ENCODE measurements at regions not wholly inside any gene's neighbourhood (a gene's known extent, or its start where the extent isn't known, plus 50 kb on each side); places are given as distances from the start of the nearest gene placed in this dataset.
"Not testable (repeated sequence)": the region's sequence is repeated elsewhere in the genome, so short reads cannot be mapped to it uniquely, and the experiment has no call there.

DNA sequence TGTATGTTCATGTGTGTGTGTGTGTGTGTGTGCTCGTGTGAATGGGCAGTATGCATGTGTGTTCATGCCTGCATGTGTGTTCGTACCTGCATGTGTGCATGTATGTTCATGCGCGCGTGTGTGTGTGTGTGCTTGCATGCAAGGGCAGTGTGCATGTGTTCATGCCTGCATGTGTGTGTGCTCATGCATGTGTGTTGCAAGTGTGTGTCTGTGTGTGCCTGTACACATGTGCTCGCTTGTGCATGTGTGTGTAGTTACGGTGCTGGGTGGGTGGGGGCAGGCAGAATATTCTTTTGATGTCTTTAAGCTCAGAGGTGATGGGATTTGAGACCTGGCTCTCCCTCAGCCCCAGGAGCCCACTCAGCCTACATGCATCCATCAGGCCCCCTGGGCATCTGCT is 822.1 kb downstream of the BRD1 start:
- Mint-ChIP-seq H3K9me3 (peaks cover 13 to 14% of the 10 kb centered on the region in 2 donors), H3K4me3 (no peak overlapping the region), H3K27me3 (no peaks in the 10 kb centered on the region), H3K4me1 (no peaks in the 10 kb centered on the region), H3K36me3 (no peaks in the 10 kb centered on the region), H3K27ac (no peak overlapping the region)
- DNase-seq (no peak), ATAC-seq (replicated peaks) (no peak)

DNA sequence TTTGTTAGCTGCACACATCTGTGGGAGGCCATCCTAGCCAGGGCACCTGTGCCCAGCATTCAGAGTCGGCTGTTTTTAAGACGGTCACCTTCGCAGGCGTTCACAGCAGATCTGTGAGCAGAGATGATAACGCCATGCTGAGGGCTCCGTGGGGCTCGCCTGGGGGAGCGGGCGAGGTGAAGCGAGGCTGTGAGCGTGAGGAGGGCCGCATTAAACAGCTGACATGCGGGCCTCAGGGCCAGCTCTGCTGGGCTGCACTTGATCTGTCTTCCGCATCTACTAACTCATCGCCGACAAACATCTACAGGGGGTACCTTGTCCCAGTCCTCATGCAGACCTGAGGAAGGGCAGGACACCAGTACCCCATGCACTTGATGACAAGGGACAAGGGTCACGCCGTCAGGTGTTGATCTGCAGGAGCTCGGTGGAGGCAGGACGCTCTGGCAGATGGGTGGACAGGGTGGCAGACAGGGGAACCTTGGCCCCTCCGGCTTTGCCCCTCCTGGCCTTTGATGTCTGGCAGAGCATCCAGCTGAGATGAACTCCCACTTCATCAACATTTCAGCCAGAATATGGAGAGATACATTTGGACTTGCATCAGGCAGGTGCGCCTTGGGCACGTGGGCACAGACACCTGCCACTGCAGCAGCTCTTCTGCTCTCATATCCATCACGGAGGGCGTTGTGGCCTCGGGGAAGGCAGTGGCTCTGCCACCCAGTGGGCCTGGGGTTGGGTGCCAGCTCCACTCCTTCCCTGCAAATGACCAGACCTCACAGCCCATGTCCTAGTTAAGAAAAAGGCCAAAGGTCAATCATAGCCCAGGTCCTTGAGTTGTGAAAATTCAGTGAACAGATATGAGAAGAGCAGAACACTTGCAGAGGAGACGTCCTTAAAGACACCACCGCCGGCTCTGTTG is 822.9 kb downstream of the BRD1 start:
- Mint-ChIP-seq H3K9me3 (peaks cover 18 to 21% of the 10 kb centered on the region in 2 donors), H3K27ac (no peak overlapping the region), H3K4me1 (no peaks in the 10 kb centered on the region), H3K4me3 (no peak overlapping the region), H3K27me3 (no peaks in the 10 kb centered on the region), H3K36me3 (no peaks in the 10 kb centered on the region)
- ATAC-seq (replicated peaks) (no peak), DNase-seq (no peak)

DNA sequence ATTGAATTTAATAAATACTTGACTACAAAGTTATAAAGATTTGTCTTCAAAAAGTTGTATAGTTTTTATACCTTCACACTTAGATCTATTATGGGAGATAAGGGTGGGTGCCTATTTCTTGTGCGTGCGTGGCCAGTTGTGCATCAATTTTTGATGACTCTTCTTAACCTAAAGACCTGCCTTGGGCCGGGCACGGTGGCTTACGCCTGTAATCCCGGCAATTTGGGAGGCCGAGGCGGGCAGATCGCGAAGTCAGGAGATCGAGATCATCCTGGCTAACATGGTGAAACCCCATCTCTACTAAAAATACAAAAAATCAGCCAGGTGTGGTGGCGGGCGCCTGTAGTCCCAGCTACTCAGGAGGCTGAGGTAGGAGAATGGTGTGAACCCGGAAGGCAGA is 830.1 kb downstream of the BRD1 start:
- not testable (repeated sequence) for H3K4me3 Mint-ChIP-seq; ATAC-seq (replicated peaks)

DNA sequence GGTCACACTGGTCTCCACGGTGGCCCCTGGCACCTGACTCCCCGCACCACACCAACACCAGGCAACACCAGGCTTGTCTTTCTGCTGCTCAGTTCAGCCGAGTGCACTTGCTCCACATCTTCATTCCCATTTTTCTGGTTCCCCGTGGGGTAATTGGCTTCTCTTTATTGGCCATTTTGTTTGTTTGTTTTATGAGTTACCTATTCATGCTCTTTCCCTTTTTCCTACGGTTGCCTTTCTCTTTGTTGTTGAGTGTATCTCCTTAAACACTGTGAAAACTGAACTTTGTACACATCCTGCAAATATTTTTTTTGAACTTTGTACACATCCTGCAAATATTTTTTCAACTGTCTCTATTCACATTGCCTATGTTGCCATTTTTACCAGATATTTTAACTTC is 834.0 kb downstream of the BRD1 start:
- ATAC-seq (replicated peaks) (no peak), DNase-seq (no peak)
- Mint-ChIP-seq H3K36me3 (peaks cover 0 to 3% of the 10 kb centered on the region in 2 donors), H3K9me3 (peaks cover 8 to 9% of the 10 kb centered on the region in 2 donors), H3K4me3 (no peak overlapping the region), H3K4me1 (no peaks in the 10 kb centered on the region), H3K27me3 (peaks cover 11 to 13% of the 10 kb centered on the region in 2 donors), H3K27ac (no peak overlapping the region)

More for the DNA sequence above, 830.1 kb downstream of the BRD1 start:
- H3K9me3 Mint-ChIP-seq, result peaks cover 19 to 21% of the 10 kb centered on the region in 2 donors
- not testable (repeated sequence) for H3K36me3 Mint-ChIP-seq, H3K4me1 Mint-ChIP-seq, DNase-seq, H3K27ac Mint-ChIP-seq
- H3K27me3 Mint-ChIP-seq, result peaks cover 0 to 13% of the 10 kb centered on the region in 2 donors

DNA sequence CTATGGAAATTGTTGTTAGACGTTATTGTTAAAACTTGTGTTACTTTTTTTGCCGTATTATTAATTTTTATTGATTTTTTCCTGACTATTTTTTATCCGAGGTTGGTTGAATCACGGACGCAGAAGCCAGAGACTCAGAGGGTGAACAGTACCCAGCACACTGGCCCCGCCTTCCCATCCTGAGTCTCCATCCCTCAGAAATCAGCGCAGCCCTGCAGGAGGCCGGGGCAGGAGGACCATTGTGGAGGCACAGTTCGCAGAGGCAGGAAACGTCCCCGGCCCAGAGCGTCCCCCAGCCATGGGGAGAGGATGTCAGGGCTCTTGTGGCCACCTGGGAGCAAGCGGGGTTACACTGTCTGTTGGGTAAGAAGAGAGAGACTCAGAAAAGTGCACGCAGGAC is 843.0 kb downstream of the BRD1 start:
- ATAC-seq (replicated peaks) (no peak), DNase-seq (no peak)
- Mint-ChIP-seq H3K4me3 (no peak overlapping the region), H3K4me1 (no peaks in the 10 kb centered on the region), H3K9me3 (peaks cover 4 to 7% of the 10 kb centered on the region in 2 donors), H3K36me3 (no peaks in the 10 kb centered on the region), H3K27me3 (peaks cover 0 to 13% of the 10 kb centered on the region in 2 donors), H3K27ac (no peak overlapping the region)

DNA sequence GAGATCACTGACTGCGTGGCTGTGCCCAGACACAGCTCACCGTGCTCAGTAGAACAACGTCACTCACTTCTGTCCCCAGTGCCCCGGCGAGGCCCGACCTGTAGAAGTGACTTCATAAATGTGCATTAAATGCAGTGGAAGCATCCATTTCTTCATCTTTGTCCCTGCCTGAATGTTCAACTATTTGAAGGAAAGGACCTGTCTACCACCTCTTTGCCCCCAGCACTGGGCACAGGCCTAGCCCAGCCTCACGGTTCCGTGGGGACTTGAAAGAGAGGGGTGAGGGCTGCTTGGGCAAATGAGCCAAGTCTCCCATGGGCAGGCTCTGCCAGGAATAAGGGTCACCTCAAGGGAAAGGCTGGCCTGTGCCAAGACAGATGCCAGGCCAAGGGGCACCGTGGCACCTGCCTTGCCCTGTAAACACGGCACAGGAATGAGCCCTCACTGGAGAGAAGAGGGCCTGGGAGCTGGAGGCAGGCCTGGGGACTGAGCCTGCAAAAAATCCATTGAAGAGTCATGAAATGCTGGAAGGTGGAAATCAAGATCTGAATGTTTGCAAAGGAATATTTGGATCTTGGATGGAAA is 845.3 kb downstream of the BRD1 start:
- no peaks in the 10 kb centered on the region for H3K4me1 Mint-ChIP-seq
- no peak for DNase-seq
- H3K9me3 Mint-ChIP-seq, result peaks cover 5 to 9% of the 10 kb centered on the region in 2 donors
- no peak for ATAC-seq (replicated peaks)
- H3K27ac Mint-ChIP-seq, result no peak overlapping the region
- peaks cover 0 to 16% of the 10 kb centered on the region in 2 donors for H3K27me3 Mint-ChIP-seq
- no peaks in the 10 kb centered on the region for H3K36me3 Mint-ChIP-seq
- no peak overlapping the region for H3K4me3 Mint-ChIP-seq

DNA sequence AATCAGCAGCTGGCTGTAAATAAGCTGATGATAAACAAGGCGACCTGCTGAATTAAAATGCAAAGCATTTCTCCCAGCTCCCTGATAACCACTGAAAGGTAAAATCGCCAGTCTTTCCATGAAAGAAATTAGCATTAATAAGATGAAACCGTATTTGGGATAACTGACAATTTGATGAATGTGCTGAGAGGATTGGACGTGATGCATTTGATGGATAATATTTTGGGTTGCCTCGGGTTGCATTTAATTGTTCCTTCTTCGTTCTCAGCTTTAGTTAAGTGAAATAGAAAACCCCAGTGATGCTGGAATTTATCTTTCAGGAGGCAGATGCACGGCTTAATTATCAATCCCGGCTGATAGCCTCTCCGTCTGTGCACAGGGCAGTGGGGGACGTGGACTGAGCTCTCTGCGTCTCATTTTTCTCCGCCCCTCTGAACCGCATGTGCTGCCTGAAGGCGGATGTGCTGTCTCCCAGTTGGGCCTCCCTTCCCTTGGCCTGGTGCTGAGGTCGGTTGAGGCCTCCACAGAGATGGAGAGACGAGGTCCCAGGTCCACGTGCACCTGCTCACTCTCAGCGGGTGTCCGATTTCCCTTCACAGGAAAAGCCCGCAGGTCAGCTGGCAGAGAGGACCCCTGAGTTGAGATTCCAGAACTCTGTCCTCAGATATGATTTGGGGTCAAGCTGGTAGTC is 846.2 kb downstream of the BRD1 start:
- peaks cover 2 to 23% of the 10 kb centered on the region in 2 donors for H3K27me3 Mint-ChIP-seq
- no peak for DNase-seq
- H3K9me3 Mint-ChIP-seq, result peaks cover 5 to 9% of the 10 kb centered on the region in 2 donors
- H3K27ac Mint-ChIP-seq, result no peak overlapping the region
- ATAC-seq (replicated peaks), result no peak
- H3K36me3 Mint-ChIP-seq, result no peaks in the 10 kb centered on the region
- no peaks in the 10 kb centered on the region for H3K4me1 Mint-ChIP-seq
- H3K4me3 Mint-ChIP-seq, result no peak overlapping the region

DNA sequence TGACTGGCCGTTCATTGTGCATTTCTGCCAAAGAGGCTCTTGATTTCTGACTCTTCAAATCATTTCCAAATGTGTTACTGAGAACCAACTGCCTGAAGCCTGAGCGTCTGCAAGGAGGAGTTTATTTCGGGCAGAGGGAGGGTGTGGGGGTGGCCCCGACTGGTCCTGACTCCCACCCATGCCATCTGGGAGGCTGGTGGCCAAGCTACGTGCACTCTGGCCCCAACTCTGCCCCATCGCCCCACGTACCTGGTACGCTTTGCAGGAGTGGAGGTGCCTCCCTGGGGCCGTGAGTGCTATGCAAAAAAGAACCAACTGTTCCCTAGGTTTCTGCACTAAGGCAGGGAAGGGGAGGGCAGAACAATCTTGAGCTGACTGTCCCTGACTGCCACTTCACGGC is 846.8 kb downstream of the BRD1 start:
- Mint-ChIP-seq H3K4me1 (no peaks in the 10 kb centered on the region), H3K36me3 (no peaks in the 10 kb centered on the region), H3K4me3 (no peak overlapping the region), H3K27ac (no peak overlapping the region), H3K9me3 (peaks cover 5 to 9% of the 10 kb centered on the region in 2 donors), H3K27me3 (peaks cover 7 to 29% of the 10 kb centered on the region in 2 donors)
- ATAC-seq (replicated peaks) (no peak), DNase-seq (no peak)

DNA sequence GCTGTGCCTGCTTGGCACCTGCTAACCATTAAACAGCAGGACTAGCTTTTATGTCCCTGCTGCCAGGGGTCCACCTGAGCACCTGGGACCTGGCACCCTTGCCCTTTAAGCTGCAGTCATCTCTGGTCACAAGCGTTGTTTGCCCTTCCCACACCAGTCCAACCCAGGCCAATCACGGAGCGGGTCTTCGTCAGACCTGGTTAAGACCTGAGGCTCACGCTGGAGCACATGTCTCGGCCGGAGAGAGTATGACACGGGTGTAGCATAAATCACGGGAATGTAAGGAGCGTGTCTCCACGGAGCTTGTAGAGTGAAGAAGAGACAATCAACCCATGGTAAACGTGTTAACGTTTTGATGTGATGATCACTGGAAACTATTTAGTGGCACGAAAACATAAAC is 847.3 kb downstream of the BRD1 start:
- H3K4me3 Mint-ChIP-seq, result no peak overlapping the region
- ATAC-seq (replicated peaks) (no peak), DNase-seq (no peak)
- peaks cover 0 to 1% of the 10 kb centered on the region in 2 donors for H3K4me1 Mint-ChIP-seq
- peaks cover 5 to 8% of the 10 kb centered on the region in 2 donors for H3K9me3 Mint-ChIP-seq
- H3K36me3 Mint-ChIP-seq, result no peaks in the 10 kb centered on the region
- peaks cover 10 to 33% of the 10 kb centered on the region in 2 donors for H3K27me3 Mint-ChIP-seq
- H3K27ac Mint-ChIP-seq, result no peak overlapping the region

DNA sequence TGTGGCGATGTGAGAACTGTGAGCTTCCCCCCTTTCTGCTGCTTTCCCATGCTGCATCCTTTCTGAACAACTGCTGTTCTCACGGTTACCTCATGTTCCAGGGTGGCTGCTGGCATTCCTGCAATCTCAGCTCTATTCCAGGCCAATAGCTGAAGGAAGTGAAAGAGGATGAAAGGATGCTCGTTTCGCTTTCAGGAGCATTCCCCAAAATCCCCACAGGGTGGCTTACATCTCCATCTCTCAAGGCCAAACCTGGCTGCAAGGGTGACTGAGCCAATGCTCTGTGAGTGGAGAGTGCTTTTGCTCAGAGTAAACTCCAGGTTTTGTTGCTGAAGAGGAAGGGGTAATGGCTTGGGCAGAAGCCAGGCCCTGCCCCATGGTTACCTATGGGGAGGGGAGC is 848.2 kb downstream of the BRD1 start:
- no peak for ATAC-seq (replicated peaks)
- Mint-ChIP-seq H3K27ac (no peak overlapping the region), H3K9me3 (peaks cover 1 to 3% of the 10 kb centered on the region in 2 donors), H3K36me3 (no peaks in the 10 kb centered on the region), H3K27me3 (peaks cover 14 to 39% of the 10 kb centered on the region in 2 donors), H3K4me3 (no peak overlapping the region), H3K4me1 (peaks cover 0 to 2% of the 10 kb centered on the region in 2 donors)
- no peak for DNase-seq

DNA sequence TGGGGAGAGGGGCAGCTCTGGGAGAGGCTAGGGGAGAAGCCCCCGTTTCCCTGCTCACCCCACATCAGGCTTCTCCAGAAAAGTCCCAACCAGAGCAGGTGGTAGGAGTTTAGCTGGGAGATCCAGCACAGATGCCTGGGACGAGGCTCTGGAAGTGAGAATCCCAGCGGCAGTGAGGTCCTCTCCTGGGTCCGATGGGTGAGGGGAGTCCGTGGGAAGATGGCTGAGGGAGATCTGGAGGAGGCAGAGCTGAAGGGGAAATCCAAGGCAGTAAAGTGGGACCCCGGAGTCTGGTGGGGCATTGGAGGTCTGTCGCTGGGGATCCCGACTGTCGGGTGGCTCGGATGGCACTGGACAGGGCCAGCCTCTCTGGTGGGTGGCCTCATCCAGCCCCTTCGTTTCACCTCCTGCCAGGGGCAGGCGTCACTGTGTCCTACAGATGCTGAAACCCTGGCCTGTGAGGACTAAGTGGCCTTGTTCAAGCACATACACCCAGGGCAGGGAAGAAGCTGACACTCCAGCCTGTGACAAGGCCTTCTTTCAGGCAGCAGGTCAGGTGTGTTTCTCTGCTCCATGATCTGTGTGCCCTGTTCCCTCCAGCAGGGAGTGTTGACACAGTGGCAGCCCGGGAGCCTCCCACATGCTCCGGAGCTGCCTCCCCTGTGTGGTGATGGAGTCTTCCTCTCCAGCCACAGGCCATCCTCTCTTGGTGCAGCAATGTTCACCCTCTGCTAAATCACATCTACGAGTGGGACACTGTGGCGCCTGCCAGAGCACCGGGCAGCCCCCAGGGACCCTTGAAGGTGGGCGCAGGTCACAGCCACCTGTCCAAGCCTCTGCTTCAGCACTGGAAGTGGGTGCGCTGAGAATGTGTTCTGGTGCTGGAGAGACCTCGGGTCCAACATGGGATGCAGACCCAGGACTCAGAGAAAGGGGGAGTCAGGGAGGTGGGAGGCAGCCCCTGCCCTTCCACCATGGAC is 850.8 kb downstream of the BRD1 start:
- Mint-ChIP-seq H3K36me3 (no peaks in the 10 kb centered on the region), H3K27me3 (peaks cover 23 to 46% of the 10 kb centered on the region in 2 donors), H3K27ac (no peak overlapping the region)

DNA sequence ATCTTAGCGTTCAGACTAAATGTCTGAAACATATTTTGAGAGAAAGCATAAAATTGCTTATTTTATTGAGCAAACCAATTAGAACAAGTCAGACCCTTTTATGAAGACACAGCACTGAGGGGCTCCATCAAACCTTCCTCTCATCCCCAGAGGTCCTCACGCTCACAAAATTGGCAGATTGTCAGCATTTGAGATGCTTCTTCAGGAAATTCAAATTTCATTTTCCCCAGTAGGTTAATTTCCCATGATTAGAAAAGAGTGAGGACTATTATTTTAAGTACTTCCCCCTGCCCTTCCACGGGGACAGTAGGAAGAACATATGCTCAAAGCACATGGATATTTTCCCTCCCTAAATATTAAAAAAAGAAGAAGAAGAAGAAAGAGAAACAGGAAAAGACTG is 851.8 kb downstream of the BRD1 start:
- Mint-ChIP-seq H3K36me3 (no peaks in the 10 kb centered on the region), H3K9me3 (peaks cover 1 to 3% of the 10 kb centered on the region in 2 donors), H3K4me1 (peaks cover 0 to 2% of the 10 kb centered on the region in 2 donors), H3K27me3 (peaks cover 30 to 53% of the 10 kb centered on the region in 2 donors), H3K4me3 (no peak overlapping the region), H3K27ac (no peak overlapping the region)
- DNase-seq, result no peak
- ATAC-seq (replicated peaks), result no peak

More for the DNA sequence above, 850.8 kb downstream of the BRD1 start:
- H3K9me3 Mint-ChIP-seq, result peaks cover 1 to 3% of the 10 kb centered on the region in 2 donors
- ATAC-seq (replicated peaks), result no peak
- DNase-seq, result no peak
- peaks cover 0 to 2% of the 10 kb centered on the region in 2 donors for H3K4me1 Mint-ChIP-seq
- H3K4me3 Mint-ChIP-seq, result no peak overlapping the region

DNA sequence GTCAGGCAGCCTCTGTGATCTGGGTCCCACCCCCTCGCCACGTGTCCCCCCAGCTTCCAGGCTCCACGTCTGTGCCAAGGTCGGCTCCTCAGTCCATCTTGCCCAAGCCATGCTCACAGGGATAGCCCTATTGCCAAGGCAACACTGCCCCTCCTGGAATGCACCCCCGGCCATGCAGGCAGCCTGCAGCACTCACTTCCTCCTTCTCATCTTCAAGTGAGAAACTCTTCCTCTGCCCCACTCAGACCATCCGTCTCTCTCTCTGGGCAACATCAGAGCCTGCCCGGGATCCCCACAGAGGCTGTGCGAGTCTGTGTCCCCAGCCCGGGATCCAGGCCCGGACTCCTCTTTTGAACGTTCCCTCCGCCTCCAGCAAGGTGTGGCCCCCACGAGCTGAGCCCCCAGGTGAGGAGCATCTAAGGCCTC is 852.3 kb downstream of the BRD1 start:
- ATAC-seq (replicated peaks) (no peak), DNase-seq (no peak)
- Mint-ChIP-seq H3K27ac (peak overlapping the region; percentile 33), H3K4me3 (no peak overlapping the region), H3K9me3 (peaks cover 1 to 3% of the 10 kb centered on the region in 2 donors), H3K36me3 (no peaks in the 10 kb centered on the region), H3K27me3 (peaks cover 32 to 52% of the 10 kb centered on the region in 2 donors), H3K4me1 (peaks cover 0 to 2% of the 10 kb centered on the region in 2 donors)
